Mucosa of rectum (tissue), 2 donors: ENCODE measurements at regions not wholly inside any gene's neighbourhood (a gene's known extent, or its start where the extent isn't known, plus 50 kb on each side); places are given as distances from the start of the nearest gene placed in this dataset.
A peak's percentile ranks its signal among the peaks of the same experiment; 100 is the strongest.
"Not testable (repeated sequence)": the region's sequence is repeated elsewhere in the genome, so short reads cannot be mapped to it uniquely, and the experiment has no call there.

Source experiments
- H3K27ac ChIP-seq, 2 donors: one replicate each; pipeline ENCODE4 v1.7.0; 2013; ENCODE audit warnings: inconsistent platforms in 2 of 2, low read depth in 2 of 2, low read length in 2 of 2
- H3K27me3 ChIP-seq, 2 donors: one replicate each; pipeline ENCODE4 v1.7.0; 2013; ENCODE audit warnings: low read length in 2 of 2; ENCODE audit not compliant: control insufficient read depth in 2 of 2, insufficient read depth in 2 of 2
- H3K36me3 ChIP-seq, 2 donors: one replicate each; pipeline ENCODE4 v1.7.0; 2013; ENCODE audit warnings: low read length in 2 of 2; ENCODE audit not compliant: control insufficient read depth in 2 of 2, insufficient read depth in 2 of 2
- H3K4me1 ChIP-seq, 2 donors: one replicate each; pipeline ENCODE4 v1.7.0; 2013; ENCODE audit warnings: low read length in 2 of 2, mild to moderate bottlenecking in 1 of 2; ENCODE audit not compliant: control insufficient read depth in 2 of 2, insufficient read depth in 2 of 2
- H3K4me3 ChIP-seq, 2 donors: one replicate each; pipeline ENCODE4 v1.7.0; 2013; ENCODE audit warnings: low read length in 2 of 2
- H3K9ac ChIP-seq, 2 donors: one replicate each; pipeline ENCODE4 v1.7.0; 2013; ENCODE audit warnings: low read length in 2 of 2, low read depth in 1 of 2, mild to moderate bottlenecking in 1 of 2
- H3K9me3 ChIP-seq, 2 donors: one replicate each; pipeline ENCODE4 v1.7.0; 2013; ENCODE audit warnings: low read length in 2 of 2; ENCODE audit not compliant: control insufficient read depth in 2 of 2
- donor health status: healthy.
- donor health status: Normal muscosa, but diverticular disease.

- no peaks in the 10 kb centered on the region for H3K4me1 ChIP-seq
- no peak overlapping the region for H3K27ac ChIP-seq
- no peak overlapping the region for H3K4me3 ChIP-seq
- no peak overlapping the region for H3K9ac ChIP-seq
- no peaks in the 10 kb centered on the region for H3K36me3 ChIP-seq
- H3K9me3 ChIP-seq, result no peaks in the 10 kb centered on the region
- H3K27me3 ChIP-seq, result no peaks in the 10 kb centered on the region
These were observed 149.0 kb upstream of the ARG1 start for GRCh38 chr6:131424016-131424415.

DNA sequence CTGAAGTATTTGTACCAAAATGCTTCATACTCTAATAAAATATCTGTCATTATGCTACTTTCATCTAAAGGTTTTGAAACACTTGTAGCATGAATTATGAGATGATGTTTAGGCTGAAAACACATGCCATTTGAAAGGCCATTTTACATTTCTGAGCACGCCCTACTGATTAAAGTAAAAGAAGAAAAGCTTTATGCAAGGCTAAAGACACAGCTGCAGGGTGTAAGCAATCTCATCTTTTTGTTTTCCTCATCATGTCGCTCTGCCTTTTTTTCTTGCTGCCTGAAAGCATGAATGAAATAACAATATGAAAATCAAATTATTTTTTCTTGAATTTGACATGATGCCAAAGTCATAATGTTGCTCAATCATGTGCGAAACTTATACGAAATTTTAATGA is 148.6 kb upstream of the ARG1 start:
- H3K4me3 ChIP-seq, result no peak overlapping the region
- no peak overlapping the region for H3K27ac ChIP-seq
- no peaks in the 10 kb centered on the region for H3K36me3 ChIP-seq
- no peaks in the 10 kb centered on the region for H3K4me1 ChIP-seq
- no peak overlapping the region for H3K9ac ChIP-seq
- H3K9me3 ChIP-seq, result no peaks in the 10 kb centered on the region
- no peaks in the 10 kb centered on the region for H3K27me3 ChIP-seq

GRCh38 chr6:131427434-131428058 is 145.5 kb upstream of the ARG1 start:
- no peak overlapping the region for H3K27ac ChIP-seq
- no peak overlapping the region for H3K4me3 ChIP-seq
- no peaks in the 10 kb centered on the region for H3K27me3 ChIP-seq
- no peak overlapping the region for H3K9ac ChIP-seq
- H3K4me1 ChIP-seq, result no peaks in the 10 kb centered on the region
- no peaks in the 10 kb centered on the region for H3K9me3 ChIP-seq
- H3K36me3 ChIP-seq, result no peaks in the 10 kb centered on the region

- H3K9me3 ChIP-seq, result no peaks in the 10 kb centered on the region
- no peaks in the 10 kb centered on the region for H3K36me3 ChIP-seq
- H3K4me3 ChIP-seq, result no peak overlapping the region
- H3K9ac ChIP-seq, result no peak overlapping the region
- H3K4me1 ChIP-seq, result no peaks in the 10 kb centered on the region
- no peak overlapping the region for H3K27ac ChIP-seq
- H3K27me3 ChIP-seq, result no peaks in the 10 kb centered on the region
These were observed 142.5 kb upstream of the ARG1 start for GRCh38 chr6:131430531-131430930.

GRCh38 chr6:131431718-131432117 is 141.3 kb upstream of the ARG1 start:
- no peaks in the 10 kb centered on the region for H3K27me3 ChIP-seq
- no peaks in the 10 kb centered on the region for H3K4me1 ChIP-seq
- H3K36me3 ChIP-seq, result no peaks in the 10 kb centered on the region
- H3K9me3 ChIP-seq, result no peaks in the 10 kb centered on the region
- H3K4me3 ChIP-seq, result no peak overlapping the region
- no peak overlapping the region for H3K9ac ChIP-seq
- no peak overlapping the region for H3K27ac ChIP-seq

DNA sequence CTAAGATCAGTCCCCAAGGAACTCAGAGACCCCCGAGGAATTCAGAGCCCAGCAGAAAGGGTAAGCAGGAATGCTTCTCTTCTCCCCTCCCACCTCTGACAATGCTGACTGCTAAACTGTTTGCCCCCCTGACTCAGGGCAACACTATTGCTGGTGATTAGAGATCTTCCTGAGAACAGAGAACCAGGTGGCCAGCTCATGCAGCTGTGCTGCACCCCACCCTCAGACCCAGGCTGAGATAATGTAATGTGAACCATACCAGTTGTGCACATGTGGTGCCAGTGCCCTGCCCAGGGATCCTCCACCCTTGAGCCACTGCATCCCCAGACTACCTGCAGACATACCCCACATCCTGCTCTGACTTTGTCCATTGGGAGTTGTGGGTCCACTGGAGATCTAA is 139.1 kb upstream of the ARG1 start:
- Histone ChIP-seq H3K4me3 (no peak overlapping the region), H3K9me3 (no peaks in the 10 kb centered on the region), H3K9ac (no peak overlapping the region), H3K36me3 (no peaks in the 10 kb centered on the region), H3K4me1 (no peaks in the 10 kb centered on the region), H3K27me3 (no peaks in the 10 kb centered on the region), H3K27ac (no peak overlapping the region)

DNA sequence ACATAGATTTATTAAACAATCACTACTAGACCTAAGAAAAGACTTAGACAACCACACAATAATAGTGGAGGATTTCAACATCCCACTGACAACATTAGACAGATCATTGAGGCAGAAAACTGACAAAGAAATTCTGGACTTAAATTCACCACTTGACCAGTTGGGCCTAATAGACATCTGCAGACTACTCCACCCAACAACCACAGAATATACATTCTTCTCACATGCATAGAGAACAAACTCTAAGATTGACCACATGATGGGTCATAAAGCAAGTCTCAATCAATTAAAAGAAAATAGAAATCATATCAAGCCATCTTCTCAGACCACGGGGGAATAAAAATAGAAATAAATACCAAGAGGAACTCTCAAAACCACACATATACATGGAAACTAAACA is 136.7 kb upstream of the ARG1 start:
- H3K9me3 ChIP-seq, result no peaks in the 10 kb centered on the region
- no peak overlapping the region for H3K27ac ChIP-seq
- no peak overlapping the region for H3K4me3 ChIP-seq
- H3K4me1 ChIP-seq, result no peaks in the 10 kb centered on the region
- H3K9ac ChIP-seq, result no peak overlapping the region
- H3K36me3 ChIP-seq, result no peaks in the 10 kb centered on the region
- H3K27me3 ChIP-seq, result no peaks in the 10 kb centered on the region

- H3K9ac ChIP-seq, result no peak overlapping the region
- no peaks in the 10 kb centered on the region for H3K27me3 ChIP-seq
- no peaks in the 10 kb centered on the region for H3K4me1 ChIP-seq
- peak overlapping the region in 1 of 2 donors; percentile 55 for H3K4me3 ChIP-seq
- H3K9me3 ChIP-seq, result no peaks in the 10 kb centered on the region
- no peak overlapping the region for H3K27ac ChIP-seq
- no peaks in the 10 kb centered on the region for H3K36me3 ChIP-seq
These were observed 130.0 kb upstream of the ARG1 start for GRCh38 chr6:131443014-131443413.

DNA sequence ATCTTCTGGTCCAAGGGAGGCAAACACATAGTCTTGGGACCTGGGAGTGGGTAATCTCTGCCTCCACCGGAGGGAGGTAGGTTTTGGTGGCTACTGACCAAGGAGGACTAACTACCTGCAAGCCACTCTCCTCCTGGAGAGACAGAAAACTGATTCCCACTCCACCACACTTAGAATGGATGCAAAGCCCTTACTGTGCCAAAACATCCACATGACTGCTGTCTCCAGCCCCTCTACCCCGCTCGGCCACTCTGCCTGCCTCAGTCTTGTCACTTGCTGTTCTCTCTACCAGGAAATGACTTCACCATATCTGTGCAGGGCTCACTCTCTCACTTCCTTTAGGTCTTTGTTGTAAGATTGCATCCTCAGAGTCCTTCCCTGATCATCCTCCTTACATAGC is 129.5 kb upstream of the ARG1 start:
- Histone ChIP-seq H3K27ac (no peak overlapping the region), H3K9ac (no peak overlapping the region), H3K4me3 (peak overlapping the region in 1 of 2 donors; percentile 55), H3K4me1 (no peaks in the 10 kb centered on the region), H3K27me3 (no peaks in the 10 kb centered on the region), H3K9me3 (no peaks in the 10 kb centered on the region), H3K36me3 (no peaks in the 10 kb centered on the region)

- H3K36me3 ChIP-seq, H3K4me3 ChIP-seq, H3K27me3 ChIP-seq, H3K27ac ChIP-seq, H3K9me3 ChIP-seq, H3K9ac ChIP-seq, H3K4me1 ChIP-seq: not testable (repeated sequence)
These were observed 127.7 kb upstream of the ARG1 start for GRCh38 chr6:131445356-131445755.

DNA sequence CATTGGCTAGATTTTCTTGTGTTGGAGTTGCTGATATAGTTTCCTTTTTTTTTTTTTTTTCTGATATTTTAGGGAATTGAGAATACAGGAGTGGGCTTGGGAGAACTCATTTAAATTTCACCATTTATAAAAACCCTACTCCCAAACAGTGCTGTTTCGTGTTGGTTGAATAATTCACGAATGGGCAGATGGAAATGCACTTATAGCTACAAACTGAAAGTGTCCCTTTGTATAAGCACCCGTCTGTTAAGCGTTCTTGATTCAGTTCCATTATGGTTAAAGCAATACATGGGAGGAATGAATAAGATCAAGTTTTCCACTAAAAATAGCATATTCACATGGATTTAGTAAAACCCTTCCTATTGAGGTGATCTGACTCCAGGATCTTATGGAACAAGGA is 122.2 kb upstream of the ARG1 start:
- no peak overlapping the region for H3K4me3 ChIP-seq
- no peak overlapping the region for H3K9ac ChIP-seq
- H3K27ac ChIP-seq, result no peak overlapping the region
- H3K36me3 ChIP-seq, result no peaks in the 10 kb centered on the region
- no peaks in the 10 kb centered on the region for H3K4me1 ChIP-seq
- H3K9me3 ChIP-seq, result no peaks in the 10 kb centered on the region
- H3K27me3 ChIP-seq, result no peaks in the 10 kb centered on the region
